ENCODE measurements at regions not wholly inside any gene's neighbourhood (a gene's known extent, or its start where the extent isn't known, plus 50 kb on each side); places are given as distances from the start of the nearest gene placed in this dataset.

DNA sequence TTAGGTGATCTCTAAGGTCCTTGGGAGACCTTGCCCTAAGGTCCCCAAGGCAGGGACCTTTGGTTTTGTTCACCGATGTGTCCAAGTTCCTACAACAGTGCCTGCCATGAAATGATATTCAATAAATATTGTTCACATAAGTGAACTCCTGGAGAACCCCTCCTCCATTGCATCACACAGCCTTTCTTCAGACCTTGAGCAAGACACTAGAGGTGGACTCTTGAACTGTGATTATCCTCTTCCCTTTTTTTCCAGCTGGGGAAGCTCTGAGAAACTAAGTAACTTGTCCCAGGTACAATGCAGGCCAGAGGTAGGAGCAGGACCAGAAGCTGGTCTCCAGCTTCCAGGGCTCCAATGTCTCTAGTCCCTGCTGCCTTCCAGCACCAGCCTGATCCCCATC, 76.6 kb upstream of the LMO1 start:
- no peak for DNase-seq

DNA sequence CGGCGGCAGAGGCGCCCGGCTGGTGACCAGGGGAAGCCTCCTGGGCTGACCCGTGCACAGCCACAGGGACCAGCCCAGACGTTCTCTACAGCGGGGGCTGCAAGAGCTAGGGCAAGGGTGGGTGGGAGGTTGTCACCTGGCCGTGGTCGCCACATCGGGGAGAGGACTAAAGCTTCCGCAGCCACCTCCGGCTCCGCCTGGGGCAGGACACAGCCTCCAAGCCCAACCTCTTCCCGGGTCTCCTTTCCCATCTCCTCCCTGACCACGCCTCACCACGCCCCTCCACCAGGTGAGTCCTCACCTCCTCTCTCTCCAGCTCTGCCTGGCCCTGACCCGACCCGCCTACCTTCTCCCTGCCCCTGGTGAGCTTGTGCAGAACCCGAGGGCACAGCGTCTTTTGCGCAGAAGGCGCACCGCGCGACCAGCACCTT, 75.9 kb upstream of the LMO1 start:
- no peak for DNase-seq

DNA sequence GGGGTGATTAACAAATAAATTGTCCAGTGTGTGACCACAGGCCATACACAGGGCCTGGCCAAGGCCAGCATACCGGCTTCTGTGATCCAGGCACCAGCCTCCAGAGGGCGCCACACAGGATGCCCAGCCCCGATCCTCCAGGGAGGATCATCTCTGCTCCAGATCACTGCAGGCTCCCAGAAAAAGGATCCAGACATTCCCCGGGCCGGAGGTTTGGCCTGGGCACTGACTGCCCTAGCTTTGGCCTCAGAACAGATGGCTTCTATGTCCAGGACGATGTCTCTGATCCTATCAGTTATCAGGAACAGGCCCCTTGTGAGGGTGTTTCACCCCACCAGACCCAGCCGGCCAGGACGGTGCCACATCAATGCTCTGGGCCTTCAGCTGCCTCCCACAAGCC, 74.5 kb upstream of the LMO1 start:
- DNase-seq: no peak

DNA sequence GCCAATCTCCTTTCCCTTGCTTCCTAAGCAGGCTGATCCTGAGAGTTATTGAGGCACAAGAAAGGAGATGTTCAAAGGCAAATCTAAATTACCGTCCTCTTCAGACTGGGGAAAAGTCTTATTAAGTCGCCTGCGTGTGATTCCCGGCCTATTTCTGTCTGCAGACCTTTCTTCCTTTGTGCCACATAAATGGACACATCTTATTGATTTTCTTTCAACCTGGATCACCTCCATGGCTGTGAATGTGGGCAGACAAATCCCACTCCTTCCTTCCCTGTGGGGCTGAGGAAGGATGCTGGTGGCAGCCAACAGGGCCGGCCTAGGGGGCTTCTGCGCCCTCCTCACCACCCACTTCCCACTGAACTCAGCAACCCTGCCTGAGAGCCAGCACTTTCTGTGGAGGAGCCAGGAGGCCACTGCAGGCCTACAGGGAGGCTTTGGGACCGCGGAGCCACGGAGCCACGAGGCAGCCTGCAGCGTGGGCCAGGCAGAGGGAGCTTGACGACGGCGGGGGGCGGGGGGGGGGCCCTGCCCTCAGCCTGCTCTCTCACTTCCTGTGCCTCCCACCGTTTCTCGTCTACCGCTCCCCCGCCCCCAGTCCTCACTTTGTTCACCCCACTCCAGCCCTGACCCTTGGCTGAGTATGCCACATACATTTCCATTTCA, 73.6 kb upstream of the LMO1 start:
- DNase-seq: no peak

DNA sequence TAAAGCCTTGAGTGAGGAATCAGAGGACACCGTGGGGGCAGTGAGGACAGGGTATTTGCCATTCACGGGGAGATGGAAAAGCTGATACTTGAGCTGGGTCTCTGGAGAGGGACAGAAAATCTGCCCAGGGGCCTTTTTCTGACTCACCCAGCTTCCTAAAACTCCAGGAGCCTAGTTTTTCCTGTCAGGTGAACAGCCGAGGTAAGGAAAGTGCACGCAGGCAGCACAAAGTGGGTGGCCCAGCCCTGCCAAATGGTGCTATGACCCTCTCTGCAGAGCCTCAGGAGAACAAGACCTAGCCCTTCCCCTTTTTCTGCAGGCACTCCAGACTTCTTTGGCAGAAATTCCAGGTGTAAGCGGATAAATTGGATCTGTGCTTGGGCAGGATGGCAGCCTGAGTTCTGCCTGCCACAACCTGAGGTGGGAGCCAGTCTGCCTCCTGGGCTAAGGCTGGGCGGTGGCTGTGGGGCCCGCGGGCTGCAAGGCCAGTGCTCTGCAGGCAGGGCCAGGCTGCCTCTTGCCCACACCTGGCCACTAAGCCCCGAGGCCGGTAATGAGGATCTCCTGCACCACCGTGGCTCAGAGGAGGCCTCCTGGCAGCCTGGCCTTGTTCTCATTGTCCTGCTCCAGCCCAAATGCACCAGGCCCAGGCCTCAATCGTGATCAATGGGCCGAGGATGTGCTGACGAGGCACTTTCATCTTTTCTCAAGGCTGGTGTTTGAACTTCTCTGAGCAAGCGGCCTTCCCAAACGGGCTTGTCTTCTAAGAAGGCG, 72.9 kb upstream of the LMO1 start:
- no peak for DNase-seq

DNA sequence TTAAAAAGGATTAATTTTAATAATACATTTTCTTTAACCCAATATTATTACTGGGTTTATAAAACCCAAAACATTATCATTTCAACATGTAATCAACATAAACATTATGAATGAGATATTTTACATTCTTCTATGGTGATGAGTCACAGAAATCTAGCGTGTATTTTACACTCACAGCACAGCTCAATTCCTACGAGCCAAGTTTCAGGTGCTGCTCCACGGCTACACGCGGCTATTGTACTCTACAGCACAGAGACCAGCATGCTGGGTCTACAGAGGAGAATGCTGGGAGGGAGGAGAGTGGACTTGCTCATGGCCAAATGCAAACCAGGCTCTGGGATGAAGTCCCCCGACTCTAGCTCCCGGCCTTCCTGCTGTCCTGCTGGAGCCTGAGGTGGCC, 72.0 kb upstream of the LMO1 start:
- no peak for DNase-seq

DNA sequence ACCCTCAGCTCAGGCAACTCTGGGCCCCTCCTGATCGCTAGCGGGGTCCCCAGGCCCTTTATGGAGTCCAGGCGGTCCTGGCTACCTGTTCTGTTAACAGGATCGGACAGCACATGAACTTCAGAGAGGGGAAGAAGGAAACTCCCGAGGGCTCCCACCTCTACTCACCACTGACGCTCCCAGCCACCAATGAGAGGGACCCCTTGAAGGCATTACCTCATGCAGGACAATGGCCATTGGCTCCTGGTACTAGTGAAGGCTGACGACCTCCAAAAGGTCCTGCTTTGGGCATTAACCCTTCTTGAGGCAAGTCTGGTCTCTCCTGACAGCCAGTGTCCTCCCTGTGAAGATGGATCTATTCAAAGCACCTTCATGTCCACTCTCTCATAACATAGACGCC, 71.5 kb upstream of the LMO1 start:
- DNase-seq: no peak

DNA sequence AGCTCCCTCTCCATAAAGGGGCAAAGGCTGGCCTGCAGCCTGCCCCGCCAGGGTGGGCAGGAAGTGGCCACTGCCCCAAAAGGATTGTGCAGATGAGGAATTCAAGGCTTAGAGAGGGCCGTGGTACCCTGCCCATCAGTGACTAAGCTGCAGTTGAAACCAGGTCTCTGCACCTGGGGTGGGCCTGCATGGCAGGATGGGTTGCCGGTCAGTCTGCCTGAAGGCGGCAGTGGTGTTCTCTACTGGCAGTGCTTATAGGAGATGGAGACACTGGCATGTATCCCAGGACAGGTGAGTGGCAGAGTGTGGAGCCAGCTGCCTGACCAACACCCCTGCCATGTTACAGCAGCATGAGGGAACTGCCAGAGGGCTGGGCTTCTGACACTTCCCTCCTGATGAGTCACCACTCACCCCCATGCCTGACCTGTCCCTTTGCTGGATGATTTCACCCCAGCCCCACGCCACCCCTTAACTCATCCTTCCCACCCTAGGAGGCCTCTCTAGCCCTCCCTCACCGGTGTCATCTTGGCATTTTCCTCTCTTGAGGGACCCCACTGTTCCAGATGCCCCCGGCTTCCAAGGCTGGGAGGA, 70.2 kb upstream of the LMO1 start:
- DNase-seq: no peak

DNA sequence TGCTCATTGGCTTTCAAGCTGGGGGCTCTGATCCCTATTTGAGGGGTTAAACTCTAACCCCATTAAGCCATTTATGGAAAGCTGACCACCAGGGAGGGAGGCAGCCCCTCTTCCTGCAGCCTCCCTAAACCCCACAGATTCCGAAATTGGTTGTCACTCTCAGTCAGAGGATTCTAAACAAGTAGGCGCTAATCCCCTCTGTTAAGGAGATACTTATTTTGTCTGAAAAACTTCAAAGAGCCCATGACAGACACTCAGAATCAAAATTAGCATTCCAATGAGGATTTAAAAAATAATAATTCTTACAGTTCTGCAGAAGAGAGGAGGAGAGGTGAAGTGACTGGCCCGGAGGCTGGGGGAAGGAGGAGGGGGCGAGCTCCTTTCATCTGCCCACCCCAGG, 69.7 kb upstream of the LMO1 start:
- no peak for DNase-seq

DNA sequence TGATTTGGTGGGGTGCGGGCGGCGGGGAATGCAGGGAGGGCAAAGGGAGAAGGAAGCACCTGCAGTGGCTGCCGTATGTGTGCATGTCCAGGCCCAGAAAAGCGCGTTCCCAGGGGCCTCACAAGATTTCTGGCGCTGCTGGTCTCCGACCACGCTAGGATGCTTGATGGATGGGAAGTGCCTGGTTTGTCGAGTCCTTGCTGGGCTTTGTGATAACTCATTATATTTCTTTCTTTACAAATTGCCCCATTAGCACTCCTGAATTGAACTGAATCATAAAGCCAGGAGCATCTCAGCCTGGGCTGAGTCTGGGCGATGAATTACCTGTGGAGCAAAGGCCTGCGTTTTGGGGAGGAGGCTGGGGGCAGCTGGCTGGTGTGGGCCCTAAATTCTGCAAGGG, 69.2 kb upstream of the LMO1 start:
- no peak for DNase-seq

DNA sequence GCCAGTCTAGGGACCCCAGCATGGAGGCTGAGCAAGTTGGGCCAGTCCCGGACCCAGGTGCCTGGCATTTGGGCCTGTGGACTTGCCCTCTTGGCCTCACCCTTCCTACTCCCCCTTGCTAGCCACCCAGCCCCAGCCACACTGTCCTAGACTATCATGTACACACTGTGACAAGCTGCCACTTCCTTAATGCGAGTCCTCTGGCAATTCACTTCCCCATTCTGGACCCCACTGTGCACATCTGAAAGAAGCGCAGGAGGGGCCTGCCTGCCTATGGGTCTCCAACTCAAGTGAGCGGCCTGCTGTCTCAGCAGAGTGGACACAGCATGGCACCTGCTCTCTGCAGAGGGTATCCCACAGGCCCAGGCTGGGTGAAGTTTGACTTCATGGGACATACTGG, 68.5 kb upstream of the LMO1 start:
- DNase-seq: no peak

DNA sequence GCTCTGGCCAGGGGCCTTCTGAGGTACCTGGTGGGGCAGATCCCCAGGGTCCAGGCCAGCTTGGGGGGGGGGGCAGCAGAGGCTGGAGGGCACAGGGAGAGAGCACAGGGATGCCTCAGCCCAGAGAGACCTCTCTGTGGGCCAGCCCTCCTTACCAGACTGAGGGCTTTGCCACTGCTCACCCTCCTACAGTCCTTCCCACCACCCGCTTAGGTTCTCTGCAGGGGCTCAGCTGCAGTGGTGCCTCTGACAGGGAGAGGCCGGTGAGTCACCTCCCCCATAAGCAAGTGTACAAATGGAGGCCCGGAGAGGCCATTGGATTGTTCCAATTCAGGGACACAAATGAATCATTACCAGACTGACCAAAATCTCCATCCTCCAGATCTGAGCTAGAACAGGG, 68.1 kb upstream of the LMO1 start:
- no peak for DNase-seq

DNA sequence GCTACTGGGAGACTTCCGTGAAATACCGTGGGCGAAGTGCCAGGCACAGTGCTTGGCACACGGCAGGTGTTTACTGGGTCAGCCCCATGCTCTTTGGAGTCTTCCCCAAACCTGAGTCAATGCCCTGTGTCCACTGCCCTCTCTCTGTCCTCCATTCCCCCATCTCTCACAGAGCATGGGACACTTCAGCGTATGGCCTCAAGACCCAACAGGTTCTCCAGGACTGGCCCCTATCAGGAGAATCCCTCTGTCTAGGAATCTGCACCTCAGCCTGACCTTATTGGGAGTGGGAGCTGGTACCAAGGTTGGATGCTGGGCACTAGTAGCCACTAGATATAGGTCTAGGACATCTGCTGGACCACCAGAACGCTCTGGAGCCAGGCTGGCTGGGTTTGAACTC, 67.2 kb upstream of the LMO1 start:
- no peak for DNase-seq

DNA sequence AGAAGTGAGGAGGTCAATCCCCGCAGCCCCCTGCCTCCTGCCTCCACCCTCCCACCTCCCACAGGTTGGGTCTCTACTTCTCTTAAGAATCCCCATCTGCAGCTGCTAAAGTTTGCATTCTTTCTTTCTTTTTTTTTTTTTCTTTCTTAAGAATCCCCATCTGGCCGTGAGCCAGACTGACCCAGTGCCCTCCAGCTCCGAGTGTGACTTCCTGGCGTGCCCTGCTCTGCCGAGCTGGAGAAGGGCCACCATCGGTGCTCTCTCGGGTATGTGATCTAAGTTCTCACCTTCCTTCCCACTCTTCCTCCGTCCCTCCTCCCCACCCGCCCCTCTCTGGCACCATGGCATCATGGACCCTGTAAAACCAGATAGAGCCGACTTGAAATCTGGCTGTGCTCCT, 66.7 kb upstream of the LMO1 start:
- no peak for DNase-seq

DNA sequence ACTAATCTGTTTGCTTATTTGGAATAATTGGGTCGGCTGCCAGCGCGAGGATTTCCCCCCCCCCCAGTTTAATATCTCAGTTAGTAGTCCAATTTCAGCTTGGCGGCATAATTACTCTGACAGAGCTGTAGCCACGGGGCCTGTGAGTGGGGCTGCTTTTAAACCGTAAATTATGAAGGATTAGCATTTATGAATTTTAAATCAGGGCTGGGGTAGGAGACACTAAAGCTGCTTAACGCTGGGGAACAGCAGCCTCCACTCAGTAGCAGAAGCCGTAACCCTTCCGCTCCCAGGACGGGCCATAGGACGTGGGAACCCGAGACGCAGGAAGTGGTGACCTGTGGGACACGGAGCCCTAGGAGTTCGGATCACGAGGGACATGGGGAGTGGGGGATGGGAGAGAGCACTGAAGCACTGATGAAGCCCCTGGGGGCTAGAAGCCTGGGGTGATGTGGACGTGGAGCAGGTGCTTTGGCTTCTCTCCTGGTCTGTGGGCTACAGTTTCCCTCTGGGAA, 66.2 kb upstream of the LMO1 start:
- no peak for DNase-seq

DNA sequence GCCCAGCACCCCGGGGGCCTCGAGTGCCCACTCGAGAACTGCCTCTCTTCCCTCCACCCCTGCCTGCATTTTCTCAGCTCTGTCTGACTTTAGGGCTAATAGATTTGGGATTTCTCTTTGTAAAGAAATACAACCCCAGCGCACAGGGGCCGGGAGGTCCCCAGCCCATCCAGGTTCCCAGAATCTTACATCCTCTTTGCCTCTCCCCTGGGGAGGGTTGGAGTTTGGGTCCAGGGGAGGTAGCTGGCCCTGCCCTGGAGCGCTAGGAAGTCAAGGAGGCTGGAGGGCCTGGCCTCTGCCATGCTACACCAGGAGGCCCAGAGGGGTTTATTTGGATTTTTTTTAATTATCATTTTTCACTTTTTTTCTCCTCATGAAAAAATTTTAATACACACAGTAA, 65.7 kb upstream of the LMO1 start:
- no peak for DNase-seq

DNA sequence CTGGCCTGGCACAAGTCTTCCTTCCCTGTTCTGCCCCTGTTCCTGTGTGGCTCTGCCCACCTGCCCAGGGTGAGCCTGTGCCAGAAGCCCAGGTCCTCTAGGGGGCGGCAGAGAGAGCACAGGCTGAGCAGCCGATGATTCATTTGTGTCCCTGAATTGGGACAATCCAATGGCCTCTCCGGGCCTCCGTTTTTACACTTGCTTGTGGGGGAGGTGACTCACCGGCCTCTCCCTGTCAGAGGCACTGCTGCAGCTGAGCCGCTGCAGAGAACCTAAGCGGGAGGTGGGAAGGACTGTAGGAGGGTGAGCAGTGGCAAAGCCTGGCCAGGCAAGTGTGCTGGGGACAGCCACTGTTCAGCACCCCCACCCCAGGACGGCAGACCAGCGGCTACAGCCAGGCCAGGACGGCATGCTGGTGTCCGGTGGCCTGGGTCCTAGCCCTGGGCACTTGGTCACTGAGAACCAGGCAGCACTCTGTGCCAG, 65.2 kb upstream of the LMO1 start:
- peak; percentile 20 for DNase-seq

DNA sequence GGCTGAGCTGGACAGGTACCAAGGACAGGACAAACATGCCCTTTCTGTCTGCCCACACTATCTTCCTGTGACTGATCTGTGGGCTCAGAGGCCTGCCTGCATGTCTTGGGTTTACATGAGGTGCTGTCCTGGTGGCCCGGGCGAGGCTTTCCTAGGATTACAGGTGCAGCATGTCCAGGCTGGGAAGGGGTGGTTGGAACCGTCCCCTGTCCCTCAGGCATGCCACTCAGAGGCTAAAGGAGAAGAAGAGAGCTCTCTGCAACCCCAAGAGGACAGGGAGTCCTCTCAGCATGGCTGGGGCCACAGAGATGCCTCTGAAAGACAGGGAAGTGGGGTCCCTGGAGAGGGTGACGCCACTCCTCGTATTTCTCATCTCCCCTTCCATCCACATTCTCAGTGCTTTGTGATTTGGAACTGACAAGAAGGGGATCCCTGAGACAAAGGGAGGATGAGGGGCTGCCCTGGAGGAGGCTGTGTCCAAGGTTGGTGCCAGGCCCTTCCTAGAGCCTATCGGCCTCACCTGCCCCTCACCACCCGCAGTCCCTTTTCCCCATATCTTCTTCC, 64.6 kb upstream of the LMO1 start:
- DNase-seq: no peak

DNA sequence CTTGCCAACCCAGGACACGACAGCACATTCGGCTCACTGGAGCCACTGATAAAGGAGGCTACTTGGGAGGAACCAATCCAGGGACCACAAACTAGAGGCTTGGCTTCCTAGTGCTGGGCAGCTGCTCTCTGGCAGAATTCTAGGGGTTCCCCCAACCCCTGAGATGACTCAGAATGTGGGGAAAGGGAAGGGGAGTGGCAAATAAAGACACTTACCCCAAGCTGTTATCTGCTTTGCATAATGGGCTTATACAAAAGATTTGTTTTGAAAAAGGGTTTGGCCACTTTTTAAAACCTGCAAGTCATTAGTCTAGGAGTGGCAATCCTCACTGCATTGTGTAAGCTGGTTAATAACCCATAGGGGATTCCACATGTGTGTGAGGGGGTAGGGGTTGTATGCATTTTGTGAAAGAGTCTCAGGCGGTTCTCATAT, 64.1 kb upstream of the LMO1 start:
- no peak for DNase-seq

DNA sequence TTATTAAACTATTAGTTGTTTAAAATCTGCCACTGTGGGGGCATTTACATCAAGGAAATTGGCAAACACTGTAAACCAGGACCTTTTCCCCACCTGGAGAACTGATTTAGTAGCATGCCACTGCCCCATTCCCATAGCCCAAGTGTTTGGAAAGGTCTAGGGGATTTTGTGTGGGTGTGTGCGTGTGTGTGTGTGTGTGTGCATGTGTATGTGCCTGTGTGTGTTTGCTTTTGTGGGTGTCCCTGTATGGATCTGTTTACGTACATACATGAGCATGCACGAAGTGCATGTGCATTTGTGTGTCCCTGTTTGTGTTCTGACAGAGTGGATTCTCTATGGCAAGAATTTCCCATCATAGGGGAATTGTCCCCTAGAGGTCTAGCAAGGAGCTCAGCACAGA, 62.7 kb upstream of the LMO1 start:
- no peak for DNase-seq

DNA sequence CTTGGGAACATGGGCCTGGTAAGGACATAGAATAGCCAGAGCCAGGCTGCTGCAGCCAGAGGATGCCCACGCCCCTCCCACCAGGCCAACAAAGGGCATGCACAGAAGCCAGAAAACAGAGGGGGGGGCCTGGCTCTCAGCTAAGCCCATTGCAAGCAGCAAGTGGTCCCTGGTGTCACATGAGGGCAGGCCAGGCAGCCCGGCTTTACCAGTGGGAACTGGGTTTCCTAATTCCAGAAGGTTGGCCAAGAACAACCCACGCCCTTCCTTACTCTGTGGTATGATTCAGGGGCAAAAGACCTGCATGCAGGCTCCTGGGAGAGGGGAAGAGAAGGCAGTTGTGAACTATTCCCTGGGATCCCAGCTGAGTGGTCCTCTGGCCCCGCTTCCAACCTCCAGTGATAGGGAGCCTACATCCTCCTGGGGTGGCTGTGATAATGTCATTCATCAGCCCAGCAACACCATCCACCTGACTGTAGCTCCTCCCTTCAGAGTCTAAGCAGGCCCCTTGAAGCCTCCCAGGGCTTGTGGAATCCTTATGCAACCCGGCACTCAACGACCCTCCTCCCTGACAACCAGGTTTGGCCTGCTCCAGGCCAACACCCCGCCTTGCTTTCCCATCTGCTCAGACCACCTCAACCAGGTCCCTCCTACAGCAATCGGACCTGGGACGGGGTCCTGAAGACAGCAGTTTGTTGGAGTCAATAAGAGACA, 62.1 kb upstream of the LMO1 start:
- no peak for DNase-seq

DNA sequence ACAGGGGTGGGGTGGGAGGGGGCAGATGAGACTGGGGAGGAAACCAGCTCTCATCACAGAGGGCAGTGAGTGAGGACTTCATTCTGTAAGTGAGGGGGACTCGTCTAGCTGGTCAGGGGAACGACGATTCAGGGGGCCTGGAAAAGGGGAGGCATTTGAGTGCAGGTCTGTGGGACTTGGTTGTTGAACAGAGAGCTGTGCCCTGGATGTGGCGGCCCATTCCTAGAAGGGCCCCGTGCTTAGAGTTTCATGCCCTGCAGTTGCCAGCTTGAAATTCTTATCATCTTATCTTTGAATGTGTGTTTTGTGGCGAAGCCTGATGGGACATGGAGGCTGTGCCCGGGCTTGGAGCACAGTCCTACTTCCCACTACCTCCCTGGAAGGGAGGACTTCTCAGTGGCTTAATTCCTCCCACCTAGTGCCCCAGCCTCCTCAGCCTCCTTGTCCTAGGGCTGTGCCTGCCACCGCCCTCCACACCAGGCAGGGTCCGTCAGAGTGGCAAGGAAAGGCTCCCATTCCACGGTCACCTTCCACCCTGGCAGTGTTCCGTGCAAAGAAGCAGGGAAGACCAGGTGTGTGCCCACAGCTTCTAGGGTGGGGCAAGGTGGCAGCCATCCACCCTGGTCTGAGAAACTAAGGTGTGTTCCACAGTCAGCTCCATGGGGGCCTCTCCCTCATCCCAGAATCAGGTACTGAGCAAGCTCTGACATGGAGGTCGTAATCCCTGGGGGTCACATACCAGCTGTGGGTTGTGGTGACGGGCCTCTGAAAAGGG, 59.7 kb upstream of the LMO1 start:
- DNase-seq: no peak

Measured in activated CD4-positive, alpha-beta T cell treated with anti-CD3 and anti-CD28 coated beads for 1 hour (primary cell).